GM12874 (cell line): ENCODE measurements at regions not wholly inside any gene's neighbourhood (a gene's known extent, or its start where the extent isn't known, plus 50 kb on each side); places are given as distances from the start of the nearest gene placed in this dataset.

ENCODE experiments used
- CTCF ChIP-seq: IDR thresholded peaks from 2 replicates; pipeline ENCODE4 v1.5.1; 2011; ENCODE audit warnings: low read depth, mild to moderate bottlenecking, control low read depth, low read length, moderate library complexity; ENCODE audit not compliant: insufficient read depth

GRCh38 chr4:24055623-24056022 is 165.8 kb upstream of the PPARGC1A start:
- TF ChIP-seq CTCF = no peak

- no peak for TF ChIP-seq CTCF
Measured at GRCh38 chr4:24054910-24055309, 165.1 kb upstream of the PPARGC1A start.

- TF ChIP-seq CTCF = no peak
Measured at GRCh38 chr4:24053934-24054333, 164.1 kb upstream of the PPARGC1A start.

- no peak for TF ChIP-seq CTCF
Measured at GRCh38 chr4:24044610-24045589, 155.1 kb upstream of the PPARGC1A start.

- TF ChIP-seq CTCF = no peak
Measured at GRCh38 chr4:24042094-24042493, 152.2 kb upstream of the PPARGC1A start.

GRCh38 chr4:24040811-24041210 is 151.0 kb upstream of the PPARGC1A start:
- TF ChIP-seq CTCF = no peak

GRCh38 chr4:24033626-24034025 is 143.8 kb upstream of the PPARGC1A start:
- TF ChIP-seq CTCF = no peak
